TTC549 (cell line): ENCODE measurements at regions not wholly inside any gene's neighbourhood (a gene's known extent, or its start where the extent isn't known, plus 50 kb on each side); places are given as distances from the start of the nearest gene placed in this dataset.

Experiments used
- FAIRE-seq: peaks from 2 replicates; lab custom pipeline; 2012; peaks lifted over from hg19 to GRCh38; lab: Jason Lieb, UNC

DNA sequence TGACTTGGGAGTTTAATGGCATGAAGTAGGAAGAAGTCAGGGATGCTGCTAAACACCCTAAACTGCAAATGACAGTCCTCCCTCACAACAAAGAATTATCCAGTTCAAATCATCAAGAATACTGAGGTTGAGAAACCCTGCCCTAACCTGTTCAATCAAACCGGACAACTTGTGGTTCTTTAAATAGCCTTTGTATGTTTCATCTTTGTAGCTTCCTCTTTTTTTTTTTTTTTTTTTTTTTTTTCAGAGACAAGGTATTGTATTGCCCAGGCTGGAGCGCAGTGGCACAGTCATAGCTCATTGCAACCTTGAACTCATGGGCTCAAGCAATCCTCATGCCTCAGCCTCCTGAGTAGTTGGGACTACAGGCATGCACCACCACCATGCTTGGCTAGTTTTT lies 52.5 kb upstream of the TTC29 start:
- FAIRE-seq = no peak

DNA sequence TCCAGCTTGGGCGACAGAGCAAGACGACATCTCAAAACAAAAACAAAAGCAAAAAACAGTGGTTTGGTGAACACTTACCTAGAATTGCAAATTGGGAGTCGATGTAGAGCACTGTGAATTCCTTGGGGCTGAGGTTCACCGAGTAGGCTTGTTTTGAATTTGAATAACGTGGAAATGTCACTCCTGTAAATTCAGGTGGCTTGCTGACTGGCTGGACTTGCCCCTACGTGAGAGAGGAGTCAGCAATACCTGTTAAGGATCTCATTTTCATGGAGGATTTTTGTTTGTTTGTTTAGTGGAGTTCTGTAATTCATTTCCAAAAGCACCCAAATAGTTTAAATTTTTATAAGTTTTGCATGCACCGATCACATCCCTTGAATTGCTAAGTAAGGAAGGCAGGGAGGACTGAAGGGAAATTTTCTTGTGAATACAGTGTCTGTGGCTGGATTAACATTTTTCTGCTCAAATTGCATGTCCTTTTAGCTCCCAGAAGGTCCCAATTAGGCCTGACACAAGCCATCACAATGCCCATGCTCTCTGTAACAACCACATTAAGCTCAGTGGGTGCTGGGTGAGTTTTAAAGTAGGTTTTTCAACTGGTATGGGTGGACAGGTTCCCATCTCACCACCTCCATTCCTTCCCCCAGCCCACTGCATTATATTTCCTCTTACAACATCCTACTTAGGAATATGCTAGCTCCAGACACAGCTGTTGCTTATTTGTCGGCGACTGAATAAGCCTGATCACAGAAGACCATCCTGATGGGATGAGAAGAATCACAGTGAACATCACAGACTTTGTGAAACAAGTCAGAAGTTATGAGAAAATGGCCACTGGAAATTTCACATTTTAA lies 58.5 kb upstream of the TTC29 start:
- FAIRE-seq = no peak

DNA sequence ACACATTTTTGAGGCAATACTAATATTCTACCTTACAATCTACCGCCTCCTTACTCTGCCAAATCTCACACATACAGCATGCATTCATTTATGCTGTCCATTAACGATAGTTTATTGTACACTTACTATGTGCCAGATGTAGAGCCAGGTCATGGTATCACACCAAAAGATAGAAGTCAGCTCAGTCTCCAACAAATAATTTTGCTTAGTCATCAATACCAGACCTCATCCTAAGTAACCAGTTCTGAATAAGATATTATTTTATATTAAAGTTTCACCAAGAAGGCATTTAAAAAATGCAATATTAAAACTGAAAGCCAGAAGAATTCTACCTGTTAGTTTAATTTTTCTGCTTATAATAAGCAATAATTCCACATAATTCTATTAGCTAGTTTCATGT lies 60.6 kb upstream of the TTC29 start:
- FAIRE-seq = no peak

DNA sequence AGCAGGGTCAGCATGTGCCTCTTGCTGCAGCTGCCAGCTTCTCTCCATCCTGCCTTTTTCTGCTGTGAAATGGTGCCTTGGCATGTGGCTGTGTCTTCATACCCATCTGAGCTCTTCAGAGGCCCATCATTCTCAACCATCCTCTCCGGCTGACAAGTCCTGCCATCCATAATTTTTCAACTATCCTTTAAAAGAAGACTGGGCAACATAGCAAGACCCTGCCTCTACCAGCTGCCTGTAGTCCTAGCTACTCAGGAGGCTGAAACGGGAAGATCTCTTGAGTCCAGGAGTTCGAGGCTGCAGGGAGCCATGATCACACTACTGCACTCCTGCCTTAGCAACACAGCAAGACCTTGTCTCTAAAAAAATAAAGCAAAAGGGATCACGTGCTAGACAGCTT lies 64.2 kb upstream of the TTC29 start:
- FAIRE-seq = no peak

DNA sequence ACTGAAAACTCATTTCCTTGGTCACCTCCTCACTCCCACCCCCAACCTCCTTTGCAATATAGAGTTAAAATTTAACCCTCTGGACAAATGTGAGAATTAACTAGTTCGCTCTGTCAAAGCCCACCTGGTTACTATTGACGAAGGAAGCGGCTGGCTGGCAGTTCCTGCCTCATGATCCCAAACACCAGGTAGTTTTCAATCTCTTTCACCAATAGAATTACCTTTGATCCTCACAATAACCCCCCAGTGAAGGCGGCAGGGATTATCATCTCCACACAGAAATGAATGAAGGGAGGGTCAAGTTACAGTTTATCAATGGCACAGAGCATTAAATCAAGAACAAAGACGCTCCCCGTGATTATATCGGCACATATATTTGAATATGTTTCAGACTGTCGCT lies 65.7 kb upstream of the TTC29 start:
- FAIRE-seq = no peak

DNA sequence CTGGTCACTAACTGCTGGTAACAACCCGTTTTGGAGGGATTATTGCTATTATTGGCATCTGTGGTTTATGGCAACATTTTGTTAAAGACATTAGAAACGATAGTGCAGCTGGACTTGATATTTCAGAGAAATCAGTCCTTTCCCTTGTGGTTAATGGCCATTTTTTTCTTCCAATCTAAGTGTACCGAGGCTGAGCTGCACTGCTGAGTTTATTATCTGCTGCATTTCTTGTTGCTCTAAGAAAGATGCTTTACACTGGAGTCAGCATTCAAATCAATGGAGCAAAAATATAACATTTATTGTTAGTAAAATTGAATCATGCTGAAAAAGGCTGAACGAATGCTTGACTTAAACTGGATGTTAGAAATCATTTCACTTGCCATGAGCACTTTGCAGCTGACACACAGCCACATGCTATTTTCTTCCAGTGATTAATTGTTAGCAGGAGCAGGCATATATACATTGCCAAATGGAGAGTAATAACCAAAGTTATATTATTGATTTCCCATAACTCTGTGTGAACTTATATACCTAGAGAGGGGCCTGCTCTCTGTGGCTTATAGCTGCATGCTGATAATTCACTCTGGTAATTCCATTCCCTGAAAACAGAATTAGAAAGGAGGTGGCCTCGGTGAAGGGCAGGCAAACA lies 66.5 kb upstream of the TTC29 start:
- FAIRE-seq = no peak

DNA sequence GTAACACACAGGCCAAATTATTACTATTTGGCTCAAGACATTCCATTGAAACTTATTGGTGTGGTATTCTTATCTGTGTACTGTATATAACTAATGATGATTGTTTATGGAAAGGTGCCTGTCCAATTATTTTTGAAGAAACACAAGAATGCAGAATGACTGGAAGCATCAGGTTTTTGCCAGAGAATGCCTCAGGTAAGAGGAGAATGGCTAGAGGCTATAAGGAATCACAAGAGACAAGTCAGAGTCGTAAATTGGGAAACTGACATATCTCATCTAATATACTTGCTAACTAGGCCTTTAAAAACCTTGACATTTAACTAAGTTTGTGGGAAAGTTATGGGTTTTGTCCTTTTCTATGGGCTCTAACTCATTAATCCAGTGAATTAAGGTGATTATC lies 69.3 kb upstream of the TTC29 start:
- no peak for FAIRE-seq

DNA sequence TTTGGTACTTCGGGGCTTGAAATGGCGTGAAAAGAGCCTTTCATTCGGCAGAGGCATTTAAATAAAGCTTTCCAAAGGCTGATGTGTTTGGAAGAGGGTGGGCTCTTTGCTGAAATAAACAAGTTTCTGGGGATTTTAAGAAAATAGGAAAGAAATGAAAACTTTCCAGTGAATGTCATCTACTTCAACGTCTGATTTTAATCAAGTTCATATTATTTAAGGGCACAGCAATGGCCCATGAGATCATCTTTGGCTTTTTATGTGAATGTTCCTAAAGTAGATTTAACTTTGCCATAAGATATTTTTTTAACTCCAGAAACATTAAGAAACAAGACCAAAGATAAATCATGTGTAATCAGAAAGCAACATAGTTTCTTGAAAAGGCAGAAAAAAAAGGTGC lies 69.8 kb upstream of the TTC29 start:
- FAIRE-seq = no peak

DNA sequence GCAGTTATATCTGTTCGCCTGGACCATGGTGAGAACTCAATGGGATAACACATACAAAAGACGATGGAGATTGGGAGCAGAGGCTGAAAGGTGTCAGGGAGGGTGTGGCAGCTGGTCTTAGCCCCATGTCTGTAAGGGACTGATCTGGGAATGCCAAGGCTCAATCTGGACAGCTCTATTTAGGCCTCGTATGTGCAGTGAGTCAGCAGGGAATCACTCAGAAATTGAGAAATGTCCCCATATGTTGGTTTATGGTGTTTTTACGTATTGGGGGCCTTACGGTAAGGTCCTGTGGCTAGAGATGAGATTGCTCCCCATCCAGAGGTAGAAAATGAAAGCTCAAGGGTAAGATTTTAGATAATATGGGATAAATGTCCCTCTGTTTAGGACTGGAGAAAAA lies 71.4 kb upstream of the TTC29 start:
- FAIRE-seq = no peak

DNA sequence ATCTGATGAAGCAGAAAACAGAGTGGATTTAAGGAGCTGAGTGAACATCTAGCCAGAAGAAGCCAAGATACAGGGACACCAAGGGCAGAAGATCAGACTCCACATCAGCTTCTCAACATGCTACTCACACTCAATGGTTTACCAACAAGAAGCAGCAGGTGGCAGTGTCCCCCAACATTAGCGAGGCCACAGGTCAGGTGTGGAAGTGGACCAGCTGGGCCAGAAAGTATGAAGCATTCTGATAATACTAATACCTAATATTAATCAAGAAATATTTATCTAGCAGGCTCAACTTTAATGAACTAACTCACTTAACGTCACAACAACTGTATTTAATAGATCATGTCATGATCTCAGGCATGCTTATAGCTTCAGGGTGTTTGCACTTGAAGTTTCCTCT lies 73.4 kb upstream of the TTC29 start:
- no peak for FAIRE-seq

DNA sequence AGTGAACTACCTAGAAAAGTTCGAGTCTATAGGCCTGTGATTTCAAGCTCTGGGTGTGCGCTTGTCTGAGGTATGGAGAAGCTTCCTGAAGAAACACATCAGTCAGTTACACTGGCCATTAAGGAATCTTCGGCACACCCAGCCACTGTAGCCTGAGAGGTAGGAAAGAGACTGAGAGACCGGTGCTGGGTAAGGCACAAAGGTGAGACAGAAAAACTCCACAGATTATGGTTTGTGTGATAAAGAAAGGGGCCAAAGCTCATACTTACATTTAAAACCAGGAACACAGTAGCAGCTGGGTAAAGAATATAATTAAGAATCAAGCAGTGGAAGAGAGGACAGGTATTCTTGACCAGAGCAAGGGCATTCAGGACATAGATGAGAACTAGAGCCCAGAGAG lies 74.8 kb upstream of the TTC29 start:
- FAIRE-seq = no peak

DNA sequence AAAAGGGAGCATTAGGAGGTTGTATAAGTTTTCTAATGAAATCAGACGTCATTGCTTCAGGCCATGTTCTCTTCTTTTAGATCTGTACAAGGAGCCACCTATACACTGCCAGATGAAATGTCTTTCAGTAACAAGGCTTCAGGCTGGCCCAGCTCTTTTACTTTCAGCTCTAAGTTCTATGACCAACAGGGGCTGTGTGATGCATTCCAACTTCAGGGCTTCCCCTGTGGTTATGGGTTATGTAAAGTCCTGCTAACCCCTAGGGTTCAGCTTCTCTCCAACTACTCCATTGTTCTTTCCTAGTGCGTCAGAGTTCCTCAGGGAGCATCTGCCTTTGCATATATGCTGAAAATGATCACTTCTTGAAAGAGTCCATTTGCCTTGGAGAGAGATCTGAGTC lies 79.4 kb upstream of the TTC29 start:
- no peak for FAIRE-seq

DNA sequence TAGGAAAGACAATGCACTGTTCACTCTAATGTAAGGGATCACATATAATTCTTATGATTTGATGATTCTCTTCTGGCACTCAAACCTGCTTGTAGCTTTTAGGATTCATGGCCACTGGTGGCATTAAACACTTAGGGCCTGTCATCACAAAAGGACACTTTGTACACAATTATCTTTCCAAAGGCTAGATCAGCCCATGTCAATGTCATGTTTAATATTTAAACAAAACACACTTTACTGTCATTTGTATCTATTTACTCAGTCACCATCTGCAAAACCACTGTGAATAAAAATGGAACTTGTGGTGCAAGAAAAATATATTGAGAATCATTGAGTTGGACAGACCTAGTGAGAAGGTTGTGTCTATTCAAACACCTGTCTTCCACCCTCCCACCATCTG lies 83.6 kb upstream of the TTC29 start:
- FAIRE-seq = no peak

DNA sequence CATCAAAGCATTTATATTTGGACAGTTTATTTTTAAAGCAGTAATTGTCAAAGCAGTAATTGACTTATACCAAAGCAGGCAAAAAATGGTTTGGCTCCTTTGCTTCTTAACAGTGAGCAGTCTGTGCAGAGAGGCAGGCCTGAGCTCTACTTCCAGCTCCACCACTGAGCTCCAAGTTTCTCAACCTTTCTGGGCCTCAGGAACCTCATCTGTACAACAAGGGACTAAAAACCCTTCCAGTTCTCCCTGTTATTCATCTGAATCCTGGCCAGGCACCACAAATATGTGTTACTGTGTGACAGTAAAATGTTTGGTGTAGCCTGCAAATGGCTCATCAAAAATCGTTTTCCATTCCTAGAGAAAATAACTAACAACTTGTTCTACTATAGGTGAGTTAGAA lies 88.7 kb upstream of the TTC29 start:
- FAIRE-seq = no peak

DNA sequence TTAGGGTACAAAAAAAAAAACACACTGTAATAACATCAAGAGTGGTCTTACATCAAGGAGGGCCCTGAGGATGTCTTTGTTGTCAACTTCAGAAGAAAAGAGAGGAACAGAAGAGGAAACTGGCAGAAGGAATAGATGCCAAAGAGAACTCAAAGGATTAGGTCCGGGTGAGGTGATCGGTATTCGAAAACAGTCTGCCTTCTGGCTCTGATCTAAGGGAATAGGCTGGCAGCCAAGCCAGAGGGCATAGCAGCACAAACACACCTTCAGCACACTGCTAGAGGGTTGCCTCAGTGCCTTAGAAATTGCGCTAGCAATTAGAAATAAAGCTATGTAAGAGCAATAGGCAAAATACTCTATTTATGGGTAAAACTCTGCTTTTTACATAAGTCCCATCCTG lies 91.4 kb upstream of the TTC29 start:
- FAIRE-seq = no peak

DNA sequence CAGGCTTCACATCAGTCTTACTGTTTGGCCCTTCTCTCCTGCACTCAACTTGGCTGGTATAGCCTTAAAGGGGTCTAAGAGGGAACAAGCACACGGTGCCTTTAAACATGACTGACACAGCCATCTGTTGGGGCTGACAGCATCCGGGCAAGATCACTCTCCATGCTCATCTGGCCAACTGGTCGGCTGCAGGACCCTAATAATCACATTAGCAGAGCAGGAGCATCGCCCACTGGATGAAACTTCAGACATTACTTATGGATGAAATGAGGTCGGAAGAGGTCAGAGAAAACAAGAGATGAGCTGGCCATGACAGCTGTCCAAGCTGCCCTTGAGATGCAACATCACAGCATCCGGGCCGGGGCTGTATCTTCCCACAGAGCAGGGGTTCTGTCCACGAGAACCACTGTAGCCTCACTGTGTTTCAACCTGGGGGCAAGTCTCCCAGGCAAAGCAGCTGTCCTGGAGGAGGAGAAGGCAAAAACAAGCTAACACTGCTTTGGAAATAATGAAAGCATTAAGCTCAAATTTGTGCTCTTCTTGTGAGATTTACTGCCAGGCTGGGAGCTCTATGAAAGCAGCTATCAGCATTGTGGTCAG lies 94.4 kb upstream of the TTC29 start:
- FAIRE-seq = no peak

DNA sequence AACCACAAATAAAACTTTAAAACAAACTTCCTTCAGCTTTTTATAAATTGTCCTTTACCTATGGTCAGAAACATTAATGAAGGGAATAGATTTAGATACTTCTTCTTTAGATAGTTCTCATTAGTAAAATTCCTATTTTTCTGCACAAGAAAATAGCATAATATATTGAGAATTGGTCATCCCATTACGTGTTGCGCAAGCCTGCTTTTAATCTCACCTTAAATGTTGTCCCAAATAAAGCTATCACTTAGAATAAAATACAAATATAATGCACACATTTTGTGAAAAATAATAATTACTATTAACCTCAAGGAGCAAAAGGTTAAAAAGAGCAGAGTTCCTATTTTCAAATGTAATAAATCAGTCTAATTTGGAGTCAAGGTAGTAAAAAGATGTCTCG lies 95.2 kb upstream of the TTC29 start:
- no peak for FAIRE-seq

DNA sequence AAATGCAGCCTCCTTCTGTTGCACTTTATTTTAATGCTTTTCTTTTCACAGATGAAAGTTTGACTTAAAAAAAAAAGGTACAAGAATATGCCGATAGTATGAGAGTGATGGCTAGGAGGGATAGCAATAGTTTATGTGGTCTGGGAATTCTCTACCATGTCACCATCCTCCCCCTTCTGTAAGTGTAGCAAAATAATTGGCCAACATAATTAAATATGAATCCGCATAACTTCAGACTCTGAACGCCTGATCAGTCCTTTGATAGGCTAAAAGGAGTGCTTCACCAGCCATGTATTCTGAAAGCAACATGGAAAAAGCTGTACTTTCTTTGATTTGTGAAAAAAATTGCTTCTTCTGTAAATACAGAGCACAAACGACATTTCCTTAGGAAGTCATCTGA lies 95.7 kb upstream of the TTC29 start:
- no peak for FAIRE-seq

DNA sequence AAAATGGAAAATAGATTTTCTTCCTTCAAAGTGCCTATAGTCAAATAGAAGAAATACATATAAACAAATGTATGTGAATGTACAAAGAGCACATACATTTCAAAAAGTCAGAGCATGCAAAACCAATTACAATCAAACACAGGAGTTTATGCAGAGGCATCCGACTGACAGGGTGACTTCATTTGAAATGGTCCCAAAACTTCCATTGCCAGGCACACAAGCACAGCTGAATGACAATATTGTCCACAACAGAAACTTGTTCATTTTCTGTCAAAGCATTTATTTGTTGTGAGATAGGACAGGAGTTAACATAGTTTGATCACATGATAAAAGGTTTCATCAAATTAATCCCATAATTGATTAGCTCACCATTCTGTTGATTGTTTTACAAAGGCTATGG lies 96.4 kb upstream of the TTC29 start:
- FAIRE-seq = no peak

DNA sequence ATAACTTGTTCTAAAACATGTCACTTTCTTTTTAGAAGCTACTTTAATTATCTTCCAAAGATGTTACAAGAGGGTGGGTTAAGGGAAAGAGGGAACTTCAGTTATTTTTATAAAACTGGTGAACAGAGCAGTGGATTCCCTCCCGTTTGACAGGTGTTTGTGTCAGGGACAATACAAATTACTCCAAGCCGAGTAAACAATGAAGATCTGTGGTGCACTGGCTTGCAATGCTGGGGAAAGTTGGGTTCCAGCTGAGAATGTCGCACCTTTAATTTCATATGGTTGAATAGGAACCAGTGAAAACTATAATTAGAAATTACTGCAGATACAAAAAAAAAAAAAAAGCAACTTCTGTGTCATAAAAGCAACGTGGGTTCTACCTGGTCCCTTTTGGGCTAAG lies 98.6 kb upstream of the TTC29 start:
- no peak for FAIRE-seq

DNA sequence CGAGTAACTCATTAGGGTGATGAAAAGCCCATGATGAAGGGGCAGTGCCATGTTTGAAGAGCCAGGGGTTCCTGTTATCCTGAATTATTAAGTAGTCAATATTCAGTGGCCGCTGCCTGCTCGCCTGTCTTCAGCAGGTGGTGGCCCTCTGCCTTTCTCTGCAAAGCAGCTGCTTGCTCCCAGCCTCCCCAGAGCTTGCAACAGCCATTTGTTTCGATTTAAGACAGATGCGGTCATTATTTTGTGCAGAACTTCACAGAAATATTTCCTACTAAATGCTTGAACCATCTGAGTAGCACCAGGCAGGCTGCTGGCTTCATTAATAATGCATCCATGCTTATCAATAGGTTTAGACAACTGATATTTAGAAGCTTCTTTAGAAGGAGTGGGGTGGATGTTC lies 104.3 kb upstream of the TTC29 start:
- no peak for FAIRE-seq

DNA sequence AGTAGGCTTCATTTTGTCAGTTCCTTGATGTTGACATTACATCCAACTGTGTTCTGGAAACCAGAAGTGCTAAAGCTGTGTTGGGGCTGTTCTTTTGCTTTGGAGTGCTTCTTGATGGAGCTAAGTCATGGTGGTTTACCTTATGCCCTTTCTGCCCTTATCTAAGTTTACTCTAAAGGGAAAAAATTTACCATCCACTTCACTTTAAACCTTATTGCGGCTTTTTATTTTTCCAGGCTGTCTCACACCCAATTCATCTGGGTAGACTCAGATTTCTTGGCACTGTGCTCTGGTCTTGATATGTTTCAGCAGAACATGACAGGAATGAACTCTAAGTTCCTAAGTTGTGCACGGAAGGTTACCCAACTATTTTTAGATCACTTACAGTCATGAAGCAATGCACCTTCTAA lies 104.7 kb upstream of the TTC29 start:
- no peak for FAIRE-seq

DNA sequence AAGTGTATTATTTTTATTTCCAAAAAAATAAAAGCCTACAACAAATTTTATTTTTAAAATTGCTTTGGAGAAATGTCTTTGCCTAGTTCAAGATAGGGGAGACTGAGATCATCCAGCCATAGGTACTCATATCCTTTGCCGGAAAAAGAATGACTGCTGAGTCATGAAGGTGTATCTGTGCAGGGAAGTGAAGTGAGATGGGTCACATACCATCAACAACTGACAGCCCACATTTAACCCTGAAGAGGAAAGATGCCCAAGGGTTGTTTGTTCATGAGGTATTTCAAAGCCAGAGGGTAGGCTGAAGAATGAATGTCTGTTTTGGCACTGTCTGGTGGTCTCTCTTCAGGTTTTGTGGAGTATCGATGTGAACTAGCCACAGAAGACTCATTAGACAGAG lies 106.7 kb upstream of the TTC29 start:
- no peak for FAIRE-seq
